HG02973 (cell line): ENCODE measurements at regions not wholly inside any gene's neighbourhood (a gene's known extent, or its start where the extent isn't known, plus 50 kb on each side); places are given as distances from the start of the nearest gene placed in this dataset.
"Not testable (repeated sequence)": the region's sequence is repeated elsewhere in the genome, so short reads cannot be mapped to it uniquely, and the experiment has no call there.

Source experiments
- ATAC-seq: cut with Tn5 transposase; IDR thresholded peaks from one replicate; pipeline ENCODE4 v1.9.1; 2021; ENCODE audit warnings: moderate library complexity; ENCODE audit not compliant: unreplicated experiment

DNA sequence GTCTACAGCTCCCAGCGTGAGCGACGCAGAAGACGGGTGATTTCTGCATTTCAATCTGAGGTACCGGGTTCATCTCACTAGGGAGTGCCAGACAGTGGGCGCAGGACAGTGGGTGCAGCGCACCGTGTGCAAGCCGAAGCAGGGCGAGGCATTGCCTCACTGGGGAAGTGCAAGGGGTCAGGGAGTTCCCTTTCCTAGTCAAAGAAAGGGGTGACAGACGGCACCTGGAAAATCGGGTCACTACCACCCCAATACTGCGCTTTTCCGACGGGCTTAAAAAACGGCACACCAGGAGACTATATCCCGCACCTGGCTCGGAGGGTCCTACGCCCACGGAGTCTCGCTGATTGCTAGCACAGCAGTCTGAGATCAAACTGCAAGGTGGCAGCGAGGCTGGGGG is 95.6 kb downstream of the GPX5 start:
- ATAC-seq = not testable (repeated sequence)

- not testable (repeated sequence) for ATAC-seq
These were observed 97.6 kb downstream of the GPX5 start for GRCh38 chr6:28623242-28623641.

DNA sequence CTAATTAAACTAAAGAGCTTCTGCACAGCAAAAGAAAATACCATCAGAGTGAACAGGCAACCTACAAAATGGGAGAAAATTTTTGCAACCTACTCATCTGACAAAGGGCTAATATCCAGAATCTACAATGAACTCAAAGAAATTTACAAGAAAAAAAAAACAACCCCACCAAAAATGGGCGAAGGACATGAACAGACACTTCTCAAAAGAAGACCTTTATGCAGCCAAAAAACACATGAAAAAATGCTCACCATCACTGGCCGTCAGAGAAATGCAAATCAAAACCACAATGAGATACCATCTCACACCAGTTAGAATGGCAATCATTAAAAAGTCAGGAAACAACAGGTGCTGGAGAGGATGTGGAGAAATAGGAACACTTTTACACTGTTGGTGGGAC is 100.7 kb downstream of the GPX5 start:
- ATAC-seq = not testable (repeated sequence)

DNA sequence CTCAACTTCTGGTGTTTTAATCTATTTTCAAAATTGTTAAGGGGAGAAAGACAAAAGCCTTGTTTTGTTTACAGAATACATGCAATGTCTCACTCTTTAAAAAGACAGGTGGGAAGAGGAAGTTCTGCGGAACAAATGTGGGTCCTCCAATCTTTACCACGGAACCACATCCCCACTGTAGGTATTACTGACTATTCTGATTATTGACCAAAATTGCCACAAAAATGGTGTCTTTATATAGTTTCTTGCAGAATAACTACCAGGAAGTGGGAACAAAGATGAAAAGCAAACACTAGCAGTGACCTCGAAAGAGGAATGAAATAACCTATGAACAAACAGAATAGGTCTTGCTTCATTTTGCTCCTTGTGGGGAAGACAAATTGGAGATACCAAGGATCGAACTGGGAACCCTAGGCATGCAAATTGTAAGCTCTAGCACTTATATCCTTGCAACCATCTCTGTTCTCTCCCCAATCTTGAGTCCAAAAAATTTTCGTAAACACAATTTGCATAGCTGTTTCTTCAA is 106.7 kb downstream of the GPX5 start:
- ATAC-seq = no peak

- ATAC-seq = no peak
These were observed 107.9 kb downstream of the GPX5 start for GRCh38 chr6:28633445-28634215.

DNA sequence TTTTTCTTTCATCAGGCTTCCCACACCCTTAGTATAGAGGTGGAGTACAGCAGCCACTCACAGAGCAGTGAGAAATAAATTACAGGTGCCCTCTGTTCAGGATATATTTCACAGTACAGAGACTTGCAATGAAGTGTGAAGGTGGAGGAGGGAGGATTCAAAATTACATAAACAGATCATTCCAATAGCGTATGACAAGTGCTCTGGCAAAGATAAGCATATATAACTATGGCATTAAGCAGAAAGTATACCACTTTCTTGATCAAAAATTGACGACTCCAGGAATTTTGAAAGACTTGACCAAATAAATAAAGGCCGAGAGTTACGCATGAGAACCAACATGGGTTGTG is 108.7 kb downstream of the GPX5 start:
- ATAC-seq = no peak

DNA sequence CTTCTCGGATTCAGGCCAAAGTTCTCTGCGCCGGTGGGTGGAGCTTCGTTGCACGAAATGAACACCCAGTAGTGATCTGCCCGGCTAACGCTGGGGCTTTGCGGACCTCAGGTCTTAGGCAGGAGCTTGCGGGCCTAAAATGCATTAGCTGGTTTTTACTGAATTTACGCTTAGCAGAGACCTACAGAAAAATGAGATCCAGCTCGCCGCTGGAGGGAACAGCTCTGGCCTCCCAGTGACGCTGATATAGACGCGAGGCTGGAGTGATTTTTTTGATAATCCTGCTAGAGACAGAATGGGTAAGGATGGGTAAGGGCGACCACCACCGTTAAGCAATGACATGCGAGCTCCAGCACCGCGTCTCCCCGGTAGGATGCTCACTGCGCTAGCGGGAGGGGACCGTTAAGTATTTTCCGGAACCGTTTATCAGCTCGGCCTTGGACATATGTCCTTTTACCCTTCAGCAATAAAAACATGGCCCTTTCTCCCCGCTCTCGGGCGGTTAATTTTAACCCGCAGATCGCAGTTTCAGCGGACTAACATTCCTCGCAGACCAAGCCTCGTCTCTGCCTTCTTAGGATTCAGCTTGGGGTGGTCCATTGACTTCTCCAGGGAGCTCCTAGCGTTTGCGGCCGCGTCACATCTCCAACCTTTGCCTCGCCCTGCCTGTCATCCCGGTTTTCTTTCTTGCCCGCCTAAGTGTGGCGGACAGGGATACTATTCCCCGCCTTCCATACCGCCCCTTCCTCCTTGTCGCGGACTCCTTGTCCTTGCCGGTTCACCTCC is 109.3 kb downstream of the GPX5 start:
- ATAC-seq = no peak

- ATAC-seq = no peak
These were observed 110.0 kb downstream of the GPX5 start for GRCh38 chr6:28635547-28636158.

DNA sequence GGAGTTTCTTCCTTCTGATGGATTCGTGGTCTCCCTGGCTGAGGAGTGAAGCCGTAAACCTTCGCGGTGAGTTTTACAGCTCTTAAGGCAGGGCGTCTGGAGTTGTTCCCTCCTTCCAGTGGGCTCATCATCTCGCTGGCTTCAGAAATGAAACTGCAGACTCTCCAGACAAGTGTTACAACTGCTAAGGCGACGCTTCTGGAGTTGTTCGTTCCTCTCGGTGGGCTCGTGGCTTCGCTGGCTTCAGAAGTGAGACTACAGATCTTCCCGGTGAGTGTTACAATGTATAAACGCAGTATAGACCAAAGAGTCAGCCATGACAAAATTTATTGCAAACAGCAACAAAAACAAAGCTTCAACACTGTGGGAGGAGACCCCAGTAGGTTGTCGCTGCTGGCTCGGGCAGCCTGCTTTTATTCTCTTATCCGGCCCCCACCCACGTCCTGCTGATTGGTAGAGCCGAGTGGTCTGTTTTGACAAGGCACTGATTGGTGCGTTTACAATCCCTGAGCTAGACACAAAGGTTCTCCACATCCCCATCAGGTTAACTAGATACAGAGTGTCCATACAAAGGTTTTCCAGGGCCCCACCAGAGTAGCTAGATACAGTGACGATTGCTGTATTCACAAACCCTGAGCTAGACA is 113.2 kb downstream of the GPX5 start:
- no peak for ATAC-seq

DNA sequence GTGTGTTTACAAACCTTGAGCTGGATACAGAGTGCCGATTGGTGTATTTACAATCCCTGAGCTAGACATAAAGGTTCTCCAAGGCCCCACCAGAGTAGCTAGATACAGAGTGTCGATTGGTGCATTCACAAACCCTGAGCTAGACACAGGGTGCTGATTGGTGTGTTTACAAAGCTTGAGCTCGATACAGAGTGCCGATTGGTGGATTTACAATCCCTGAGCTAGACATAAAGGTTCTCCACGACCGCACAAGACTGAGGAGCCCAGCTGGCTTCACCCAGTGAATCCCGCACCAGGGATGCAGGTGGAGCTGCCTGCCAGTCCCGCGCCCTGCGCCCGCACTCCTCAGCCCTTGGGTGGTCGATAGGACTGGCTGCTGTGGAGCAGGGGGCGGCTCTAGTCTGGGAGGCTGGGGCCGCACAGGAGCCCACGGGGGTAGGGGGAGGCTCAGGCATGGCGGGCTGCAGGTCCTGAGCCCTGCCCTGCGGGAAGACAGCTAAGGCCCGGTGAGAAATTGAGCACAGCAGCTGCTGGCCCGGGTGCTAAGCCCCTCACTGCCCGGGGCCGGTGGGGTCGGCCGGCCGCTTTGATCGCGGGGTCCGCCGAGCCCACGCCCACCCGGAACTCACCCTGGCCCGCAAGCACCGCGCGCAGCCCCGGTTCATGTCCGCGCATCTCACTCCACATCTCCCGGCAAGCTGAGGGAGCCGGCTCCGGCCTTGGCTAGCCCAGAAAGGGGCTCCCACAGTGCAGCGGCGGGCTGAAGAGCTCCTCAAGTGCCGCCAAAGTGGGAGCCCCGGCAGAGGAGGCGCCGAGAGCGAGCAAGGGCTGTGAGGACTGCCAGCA is 114.0 kb downstream of the GPX5 start:
- ATAC-seq = not testable (repeated sequence)

DNA sequence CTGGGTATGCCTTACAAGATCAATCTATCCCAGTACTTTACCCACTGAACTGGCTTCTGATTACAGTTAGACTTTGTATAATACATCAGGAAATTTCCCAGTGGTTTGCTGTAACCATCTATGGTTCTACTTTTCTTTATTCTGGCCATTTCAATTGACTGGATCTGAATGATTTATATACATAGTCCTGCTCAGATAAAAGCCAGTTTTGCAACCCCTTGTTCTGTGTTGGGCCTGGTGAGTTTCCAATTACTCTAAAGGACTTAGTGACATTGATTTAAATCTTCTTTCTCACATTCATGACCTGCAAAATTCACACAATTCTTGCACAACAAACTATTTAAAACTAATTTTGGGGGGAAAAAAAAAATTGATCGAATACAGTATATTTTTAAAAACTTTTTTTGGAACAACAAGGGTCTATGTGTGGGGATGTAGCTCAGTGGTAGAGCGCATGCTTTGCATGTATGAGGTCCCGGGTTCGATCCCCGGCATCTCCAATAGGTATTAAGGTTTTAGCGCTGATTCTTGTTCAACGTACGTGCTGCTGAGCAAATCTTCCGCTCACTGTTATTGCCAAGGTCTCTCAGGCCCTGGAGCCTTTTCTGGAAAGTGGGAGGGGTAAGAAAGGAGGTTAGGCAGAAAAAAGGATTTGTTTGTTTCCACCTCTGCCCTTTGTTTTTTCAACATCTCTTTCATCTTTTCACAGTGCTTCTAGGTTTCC is 117.5 kb downstream of the GPX5 start:
- ATAC-seq = no peak

DNA sequence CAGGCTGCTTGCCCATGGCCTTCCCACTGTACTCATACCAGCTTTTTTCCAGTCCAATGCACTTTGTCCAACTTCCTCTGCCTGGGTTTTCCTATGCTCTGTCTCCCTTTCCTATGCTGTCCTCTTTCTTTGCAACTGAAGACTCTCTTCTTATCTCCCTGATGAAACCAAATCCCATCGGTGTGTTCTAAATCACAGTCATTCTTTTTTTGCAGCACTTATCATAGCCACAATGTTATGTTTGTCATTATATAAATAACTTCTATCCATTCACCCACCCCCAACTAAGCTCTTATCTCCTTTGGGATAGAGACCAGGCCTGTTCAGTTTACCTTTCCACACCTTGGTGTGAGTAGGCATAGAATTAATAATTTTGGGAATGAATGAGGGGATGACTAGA is 121.0 kb downstream of the GPX5 start:
- no peak for ATAC-seq

DNA sequence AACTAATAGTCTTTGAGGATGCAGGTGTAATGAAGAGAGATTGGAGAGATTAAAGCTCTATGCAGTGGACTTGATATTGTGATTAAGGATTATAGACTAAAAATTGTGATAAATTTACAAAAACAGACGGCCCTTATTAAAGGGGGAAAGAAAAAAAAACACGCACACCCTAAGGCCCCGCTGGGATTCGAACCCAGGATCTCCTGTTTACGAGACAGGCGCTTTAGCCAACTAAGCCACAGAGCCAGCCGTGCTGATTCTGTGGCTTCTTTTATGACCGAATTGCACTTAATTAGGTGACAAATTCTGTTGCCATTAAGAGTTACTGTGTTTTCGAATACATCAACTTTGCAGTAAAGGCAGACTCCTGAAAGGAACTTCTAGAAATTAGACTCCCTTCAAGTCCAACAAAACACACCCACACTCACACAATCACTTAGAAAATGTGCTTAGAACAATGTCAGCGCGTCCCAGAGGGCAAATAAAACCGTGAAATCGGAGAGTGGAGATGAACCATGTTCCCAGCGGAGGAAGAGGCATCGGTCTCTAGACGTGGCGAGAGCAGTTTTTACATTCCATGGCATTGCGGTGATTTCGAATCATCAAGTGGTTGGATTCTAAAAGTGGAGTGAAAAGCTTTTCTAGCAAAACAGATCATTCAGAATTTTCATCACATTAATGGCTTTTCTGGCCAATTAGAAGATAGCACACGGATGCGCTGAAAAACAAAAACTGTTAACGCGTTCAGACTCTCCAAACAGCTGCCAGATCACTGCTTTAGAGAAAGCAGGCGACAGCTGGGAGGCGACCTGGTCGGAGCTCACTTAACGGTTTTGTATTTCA is 122.6 kb downstream of the GPX5 start:
- ATAC-seq = no peak

- ATAC-seq = no peak
These were observed 123.2 kb downstream of the GPX5 start for GRCh38 chr6:28648878-28649375.

DNA sequence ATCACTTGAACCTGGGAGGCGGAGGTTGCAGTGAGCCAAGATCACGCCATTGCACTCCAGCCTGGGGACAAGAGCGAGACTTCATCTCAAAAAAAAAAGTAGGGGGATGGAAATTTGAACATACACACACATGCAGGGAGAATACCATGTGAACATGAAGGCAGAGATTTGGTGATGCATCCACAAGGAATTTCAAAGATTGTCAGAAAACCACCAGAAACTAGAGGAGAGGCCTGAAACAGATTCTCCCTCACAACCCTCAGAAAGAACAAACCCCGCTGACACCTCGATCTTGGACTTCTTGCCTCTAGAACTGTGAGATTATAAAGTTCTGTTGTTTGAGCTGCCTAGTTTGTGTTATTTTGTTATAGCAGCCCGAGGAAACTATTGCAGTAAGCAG is 125.5 kb downstream of the GPX5 start:
- no peak for ATAC-seq

- no peak for ATAC-seq
These were observed 128.2 kb downstream of the GPX5 start for GRCh38 chr6:28653876-28654275.

GRCh38 chr6:28655164-28655563 is 129.5 kb downstream of the GPX5 start:
- no peak for ATAC-seq

- no peak for ATAC-seq
These were observed 131.0 kb downstream of the GPX5 start for GRCh38 chr6:28656715-28657114.

GRCh38 chr6:28657381-28657768 is 131.7 kb downstream of the GPX5 start:
- no peak for ATAC-seq
